Spleen (tissue), 11 donors: ENCODE measurements at regions not wholly inside any gene's neighbourhood (a gene's known extent, or its start where the extent isn't known, plus 50 kb on each side); places are given as distances from the start of the nearest gene placed in this dataset.

Experiments used
- DNase-seq: peaks from one replicate; pipeline ENCODE4 v3.0.0-alpha.2; 2020
- H3K27ac ChIP-seq, 8 donors: fragments of 200-600 bp; sonication (generic) in 7 of 8; 1 replicate in 4 of 8; 2 replicates in 4 of 8; pipeline versions ENCODE4 v1.5.0 to v1.8.0; 2016 to 2021; ENCODE audit warnings: inconsistent platforms in 4 of 8, mild to moderate bottlenecking in 4 of 8, moderate library complexity in 1 of 8
- H3K27me3 ChIP-seq, 7 donors: fragments of 200-600 bp; sonication (generic) in 6 of 7; replicated peaks in 1 of 7; 1 replicate in 4 of 7; 2 replicates in 3 of 7; pipeline versions ENCODE4 v1.5.0 to v1.8.0; 2016 to 2021; ENCODE audit warnings: inconsistent platforms in 3 of 7, mild to moderate bottlenecking in 1 of 7
- H3K36me3 ChIP-seq, 6 donors: fragments of 200-600 bp; sonication (generic) in 5 of 6; 1 replicate in 4 of 6; 2 replicates in 2 of 6; pipeline versions ENCODE4 v1.5.0 to v1.8.0; 2016 to 2021; ENCODE audit warnings: inconsistent platforms in 2 of 6
- H3K4me1 ChIP-seq, 6 donors: fragments of 200-600 bp; sonication (generic) in 5 of 6; 1 replicate in 3 of 6; 2 replicates in 3 of 6; pipeline versions ENCODE4 v1.5.0 to v1.8.0; 2016 to 2021; ENCODE audit warnings: inconsistent platforms in 3 of 6
- H3K4me3 ChIP-seq, 8 donors: fragments of 200-600 bp; sonication (generic) in 7 of 8; 1 replicate in 4 of 8; 2 replicates in 4 of 8; pipeline versions ENCODE4 v1.5.0 to v1.8.0; 2016 to 2021; ENCODE audit warnings: inconsistent platforms in 4 of 8, mild to moderate bottlenecking in 4 of 8, moderate library complexity in 2 of 8
- H3K9me3 ChIP-seq, 8 donors: fragments of 200-600 bp; sonication (generic) in 7 of 8; 1 replicate in 4 of 8; 2 replicates in 4 of 8; pipeline versions ENCODE4 v1.5.0 to v1.8.0; 2016 to 2021; ENCODE audit warnings: inconsistent platforms in 4 of 8
- CTCF ChIP-seq, 11 experiments: fragments of 200-600 bp in 7 of 11; fragments of 450-650 bp in 4 of 11; sonication (generic) in 4 of 11; IDR thresholded peaks in 8 of 11; conservative IDR thresholded peaks in 3 of 11; 1 replicate in 7 of 11; 2 replicates in 4 of 11; pipeline versions ENCODE4 v1.4.0 to v1.8.0; 2016 to 2021; ENCODE audit warnings: antibody characterized with exemption in 11 of 11, inconsistent platforms in 4 of 11, mild to moderate bottlenecking in 1 of 11
- POLR2A ChIP-seq, 3 donors: fragments of 450-650 bp; IDR thresholded peaks; one replicate each; pipeline ENCODE4 v1.5.1; 2017; ENCODE audit warnings: antibody characterized with exemption in 3 of 3, mild to moderate bottlenecking in 1 of 3
- POLR2AphosphoS5 ChIP-seq, 3 donors: sonication (generic); formaldehyde crosslinking; IDR thresholded peaks; one replicate each; pipeline ENCODE4 v1.5.1; 2017; ENCODE audit warnings: antibody characterized with exemption in 3 of 3
- WGBS, 5 donors: extraction: QIAGEN DNeasy Blood & Tissue Kit in 3 of 5; methylation state at CpG; one replicate each; pipeline versions ENCODE4 v1.1.5 to v1.1.7; 2013 to 2018; 5-methylcytosine and 5-hydroxymethylcytosine counted together
- intact Hi-C: fragments of 100-400 bp; cut with DNase I; formaldehyde crosslinking; loops from one replicate; pipeline ENCODE4 v1.15.0; 2023; ENCODE audit warnings: low total_unique reads
- donor health status: healthy with polysubstance abuse.
- donor health status: DM: no; HTN: no; CAD: no; lungs with moderate emphysema.
- donor health status: DM: no; HTN: no; CAD: no.
- donor health status: Bipolar disorder and iron deficiency.
- donor health status: healthy.
- donor health status: DM: no; HTN: no; CAD: no.
- donor health status: DM: yes; HTN: yes; CAD: no.

GRCh38 chr7:119712886-119713462 is 560.0 kb upstream of the KCND2 start:
- intact Hi-C loops = no loop called here
- no peak overlapping the region for H3K27ac ChIP-seq
- WGBS, 5 donors = 63 to 75% (median 69%) methylated on average over 4 of the region's 4 CpGs

GRCh38 chr7:119713606-119714005 is 559.4 kb upstream of the KCND2 start:
- no peaks in the 10 kb centered on the region for H3K4me1 ChIP-seq
- TF ChIP-seq POLR2AphosphoS5 (IDR thresholded peaks at IDR 0.05) (no peak), POLR2A (IDR thresholded peaks at IDR 0.05) (no peak), CTCF (IDR thresholded peaks at IDR 0.05 in 8 of 11, conservative IDR thresholded peaks at IDR 0.05 in 3 of 11) (no peak)
- H3K27me3 ChIP-seq = no peaks in the 10 kb centered on the region
- 80 to 91% (median 87%) methylated on average over 7 of the region's 7 CpGs for WGBS, 5 donors
- no peak for DNase-seq
- intact Hi-C loops = no loop called here
- no peak overlapping the region for H3K27ac ChIP-seq
- no peak overlapping the region for H3K4me3 ChIP-seq
- peaks cover 0 to 20% (median 0%) of the 10 kb centered on the region in 8 donors for H3K9me3 ChIP-seq
- H3K36me3 ChIP-seq = no peaks in the 10 kb centered on the region

More at GRCh38 chr7:119712886-119713462, 560.0 kb upstream of the KCND2 start:
- peaks cover 0 to 20% (median 0%) of the 10 kb centered on the region in 8 donors for H3K9me3 ChIP-seq
- no peak for TF ChIP-seq CTCF (IDR thresholded peaks at IDR 0.05 in 8 of 11, conservative IDR thresholded peaks at IDR 0.05 in 3 of 11)
- TF ChIP-seq POLR2AphosphoS5 (IDR thresholded peaks at IDR 0.05) = no peak
- no peak for TF ChIP-seq POLR2A (IDR thresholded peaks at IDR 0.05)
- no peaks in the 10 kb centered on the region for H3K4me1 ChIP-seq
- no peaks in the 10 kb centered on the region for H3K36me3 ChIP-seq
- no peak for DNase-seq
- no peak overlapping the region for H3K4me3 ChIP-seq
- no peaks in the 10 kb centered on the region for H3K27me3 ChIP-seq

DNA sequence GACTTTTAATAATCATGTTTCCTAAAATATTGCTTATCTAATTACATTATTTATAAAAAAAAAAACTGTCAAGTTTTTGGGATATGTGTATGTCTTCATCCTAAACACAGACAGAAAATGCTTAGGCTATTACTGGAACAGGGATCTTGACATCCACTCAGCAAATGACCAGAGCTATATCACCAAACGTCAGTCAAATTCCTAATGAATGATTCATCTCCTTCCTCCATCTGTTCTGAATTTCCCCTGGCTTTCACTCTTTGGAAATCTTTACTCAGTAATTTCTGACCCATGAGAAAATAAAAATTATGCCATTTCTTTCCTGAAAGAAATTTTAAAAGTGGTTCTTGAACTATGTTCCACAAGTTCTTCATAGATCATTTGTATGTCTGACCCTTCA is 552.4 kb upstream of the KCND2 start:
- Histone ChIP-seq H3K4me3 (no peak overlapping the region), H3K4me1 (no peaks in the 10 kb centered on the region), H3K27ac (no peak overlapping the region), H3K36me3 (no peaks in the 10 kb centered on the region), H3K27me3 (no peaks in the 10 kb centered on the region), H3K9me3 (no peaks in the 10 kb centered on the region)
- DNase-seq = no peak
- intact Hi-C loops = no loop called here
- 2 to 8% (median 3%) methylated on average over 1 of the region's 1 CpG for WGBS, 5 donors
- TF ChIP-seq POLR2AphosphoS5 (IDR thresholded peaks at IDR 0.05) (no peak), CTCF (IDR thresholded peaks at IDR 0.05 in 8 of 11, conservative IDR thresholded peaks at IDR 0.05 in 3 of 11) (no peak), POLR2A (IDR thresholded peaks at IDR 0.05) (no peak)

DNA sequence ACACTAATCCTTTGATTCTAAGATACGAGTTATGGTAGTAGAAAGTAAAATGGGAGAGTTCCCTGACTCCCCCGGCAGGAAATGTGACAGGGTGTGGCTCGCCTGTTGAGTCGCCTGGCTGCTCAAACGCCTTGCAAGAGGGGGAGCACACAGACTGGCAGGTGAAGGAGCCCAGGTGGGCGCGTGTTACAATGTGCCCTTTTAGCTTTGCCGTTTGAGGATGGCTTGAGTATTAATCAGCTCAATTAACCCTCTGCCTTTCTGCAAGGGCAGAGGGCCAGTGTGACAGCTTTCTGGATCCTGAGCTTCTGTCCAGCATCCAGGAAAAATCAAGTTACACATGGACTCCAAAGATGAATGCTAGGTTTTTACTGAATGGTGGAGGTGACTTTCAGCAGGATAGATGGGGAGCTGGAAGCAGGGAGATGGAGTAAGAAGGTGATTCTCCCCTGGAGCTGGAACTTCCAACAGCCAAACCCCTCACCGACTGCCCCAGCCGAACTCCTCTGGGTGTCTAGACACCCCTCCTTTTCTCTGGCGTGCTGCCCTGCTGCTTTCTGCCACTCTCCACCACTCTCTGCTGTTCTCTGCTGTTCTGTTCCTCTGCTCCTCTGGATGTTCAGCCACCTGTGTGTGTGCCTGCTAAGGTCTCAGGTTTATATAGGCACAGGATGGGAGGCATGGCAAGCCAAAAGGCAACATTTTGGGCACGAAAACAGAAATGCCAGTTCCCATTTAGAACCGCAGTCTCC is 548.8 kb upstream of the KCND2 start:
- no peaks in the 10 kb centered on the region for H3K27me3 ChIP-seq
- H3K27ac ChIP-seq = no peak overlapping the region
- H3K36me3 ChIP-seq = no peaks in the 10 kb centered on the region
- peak; percentile 48 for DNase-seq
- H3K4me3 ChIP-seq = no peak overlapping the region
- intact Hi-C loops = no loop called here
- H3K4me1 ChIP-seq = no peaks in the 10 kb centered on the region
- H3K9me3 ChIP-seq = peaks cover 0 to 3% (median 0%) of the 10 kb centered on the region in 8 donors
- TF ChIP-seq POLR2A (IDR thresholded peaks at IDR 0.05) (no peak), CTCF (IDR thresholded peaks at IDR 0.05 in 8 of 11, conservative IDR thresholded peaks at IDR 0.05 in 3 of 11) (no peak), POLR2AphosphoS5 (IDR thresholded peaks at IDR 0.05) (no peak)
- 64 to 75% (median 67%) methylated on average over 13 of the region's 13 CpGs for WGBS, 5 donors
